Right atrium auricular region (tissue), 2 donors: ENCODE measurements at regions not wholly inside any gene's neighbourhood (a gene's known extent, or its start where the extent isn't known, plus 50 kb on each side); places are given as distances from the start of the nearest gene placed in this dataset.

ENCODE experiments used
- DNase-seq: peaks from one replicate; pipeline ENCODE4 v3.0.0-alpha.2; 2019; ENCODE audit warnings: low spot score
- H3K27ac ChIP-seq, 2 donors: fragments of 200-600 bp; sonication (generic); 1 replicate in 1 of 2; 2 replicates in 1 of 2; pipeline ENCODE4 v1.5.1; 2016 to 2019
- H3K27me3 ChIP-seq, 2 donors: fragments of 200-600 bp; sonication (generic); one replicate each; pipeline versions ENCODE4 v1.5.1 to v1.6.0; 2017 to 2019
- H3K36me3 ChIP-seq: fragments of 200-600 bp; sonication (generic); one replicate; pipeline ENCODE4 v1.5.1; 2016
- H3K4me1 ChIP-seq, 2 donors: fragments of 200-600 bp; sonication (generic); one replicate each; pipeline versions ENCODE4 v1.5.1 to v1.6.0; 2017 to 2019
- H3K4me3 ChIP-seq, 2 donors: fragments of 200-600 bp; sonication (generic); 1 replicate in 1 of 2; 2 replicates in 1 of 2; pipeline ENCODE4 v1.5.1; 2017 to 2019; ENCODE audit warnings: mild to moderate bottlenecking in 1 of 2, moderate library complexity in 1 of 2
- H3K9me3 ChIP-seq, 2 donors: fragments of 200-600 bp; sonication (generic); one replicate each; pipeline ENCODE4 v1.5.1; 2019
- CTCF ChIP-seq, 2 donors: fragments of 200-600 bp; sonication (generic); IDR thresholded peaks; one replicate each; pipeline ENCODE4 v1.5.1; 2019; ENCODE audit warnings: antibody characterized with exemption in 2 of 2

GRCh38 chr1:244173240-244173639, 122.2 kb downstream of the ZBTB18 start:
- Histone ChIP-seq H3K27ac (no peak overlapping the region), H3K27me3 (no peaks in the 10 kb centered on the region), H3K9me3 (no peaks in the 10 kb centered on the region), H3K36me3 (no peaks in the 10 kb centered on the region), H3K4me3 (no peak overlapping the region), H3K4me1 (no peaks in the 10 kb centered on the region)
- TF ChIP-seq CTCF (IDR thresholded peaks at IDR 0.05), result no peak
- DNase-seq, result no peak

- no peaks in the 10 kb centered on the region for H3K27me3 ChIP-seq
- H3K9me3 ChIP-seq, result no peaks in the 10 kb centered on the region
- no peaks in the 10 kb centered on the region for H3K36me3 ChIP-seq
- no peak for DNase-seq
- no peak overlapping the region for H3K4me3 ChIP-seq
- H3K4me1 ChIP-seq, result no peaks in the 10 kb centered on the region
- no peak overlapping the region for H3K27ac ChIP-seq
- no peak for TF ChIP-seq CTCF (IDR thresholded peaks at IDR 0.05)
These were observed 122.7 kb downstream of the ZBTB18 start for GRCh38 chr1:244173769-244174168.

GRCh38 chr1:244174922-244175521, 123.9 kb downstream of the ZBTB18 start:
- Histone ChIP-seq H3K4me1 (no peaks in the 10 kb centered on the region), H3K27me3 (no peaks in the 10 kb centered on the region), H3K36me3 (no peaks in the 10 kb centered on the region), H3K27ac (no peak overlapping the region), H3K9me3 (no peaks in the 10 kb centered on the region), H3K4me3 (no peak overlapping the region)
- DNase-seq, result no peak
- TF ChIP-seq CTCF (IDR thresholded peaks at IDR 0.05), result no peak

- no peaks in the 10 kb centered on the region for H3K4me1 ChIP-seq
- no peaks in the 10 kb centered on the region for H3K36me3 ChIP-seq
- no peak overlapping the region for H3K4me3 ChIP-seq
- TF ChIP-seq CTCF (IDR thresholded peaks at IDR 0.05), result no peak
- no peaks in the 10 kb centered on the region for H3K27me3 ChIP-seq
- H3K9me3 ChIP-seq, result no peaks in the 10 kb centered on the region
- no peak overlapping the region for H3K27ac ChIP-seq
- DNase-seq, result no peak
These were observed 125.1 kb downstream of the ZBTB18 start for GRCh38 chr1:244176201-244176600.

- no peaks in the 10 kb centered on the region for H3K27me3 ChIP-seq
- no peaks in the 10 kb centered on the region for H3K36me3 ChIP-seq
- TF ChIP-seq CTCF (IDR thresholded peaks at IDR 0.05), result no peak
- no peak overlapping the region for H3K27ac ChIP-seq
- H3K4me3 ChIP-seq, result no peak overlapping the region
- H3K9me3 ChIP-seq, result no peaks in the 10 kb centered on the region
- no peak for DNase-seq
- H3K4me1 ChIP-seq, result no peaks in the 10 kb centered on the region
These were observed 129.2 kb downstream of the ZBTB18 start for GRCh38 chr1:244180256-244180655.

- no peak overlapping the region for H3K27ac ChIP-seq
- H3K9me3 ChIP-seq, result no peaks in the 10 kb centered on the region
- no peak for DNase-seq
- no peaks in the 10 kb centered on the region for H3K27me3 ChIP-seq
- H3K36me3 ChIP-seq, result no peaks in the 10 kb centered on the region
- TF ChIP-seq CTCF (IDR thresholded peaks at IDR 0.05), result no peak
- no peaks in the 10 kb centered on the region for H3K4me1 ChIP-seq
- no peak overlapping the region for H3K4me3 ChIP-seq
These were observed 130.8 kb downstream of the ZBTB18 start for GRCh38 chr1:244181867-244182266.
